PC-9 (cell line): ENCODE measurements at regions not wholly inside any gene's neighbourhood (a gene's known extent, or its start where the extent isn't known, plus 50 kb on each side); places are given as distances from the start of the nearest gene placed in this dataset.
"Not testable (repeated sequence)": the region's sequence is repeated elsewhere in the genome, so short reads cannot be mapped to it uniquely, and the experiment has no call there.

ENCODE experiments used
- CTCF ChIP-seq: fragments of 200-600 bp; sonication (generic); conservative IDR thresholded peaks from 2 replicates; pipeline ENCODE4 v1.6.1; 2017; ENCODE audit warnings: mixed run types, antibody characterized with exemption, mild to moderate bottlenecking, moderate library complexity
- EZH2 ChIP-seq: fragments of 200-600 bp; sonication (generic); IDR thresholded peaks from 2 replicates; pipeline ENCODE4 v1.8.0; 2017; ENCODE audit warnings: antibody characterized with exemption, low read depth

- not testable (repeated sequence) for TF ChIP-seq CTCF, EZH2
Observed at GRCh38 chr9:42697146-42697545, 513.7 kb downstream of the SPATA31A6 start.
